Astrocyte of the cerebellum (primary cell): ENCODE measurements at regions not wholly inside any gene's neighbourhood (a gene's known extent, or its start where the extent isn't known, plus 50 kb on each side); places are given as distances from the start of the nearest gene placed in this dataset.

ENCODE experiments used
- DNase-seq: peaks from one replicate; pipeline ENCODE4 v3.0.0-alpha.2; 2011; ENCODE audit warnings: low read depth
- H3K4me3 ChIP-seq: 2 replicates; pipeline ENCODE4 v1.5.1; 2011; ENCODE audit warnings: mild to moderate bottlenecking, low read depth, low read length, moderate library complexity
- CTCF ChIP-seq: IDR thresholded peaks from 2 replicates; pipeline ENCODE4 v1.5.1; 2012; ENCODE audit warnings: low read length, low read depth, moderate library complexity, mild to moderate bottlenecking; ENCODE audit errors: missing control alignments
- in situ Hi-C: cut with HindIII; loops from 2 replicates; pipeline ENCODE4 v1.10.0; 2017; ENCODE audit warnings: low sequenced_read_pairs

GRCh38 chr3:177595530-177596188, 398.4 kb upstream of the TBL1XR1 start:
- TF ChIP-seq CTCF, result no peak
- in situ Hi-C loops, result no loop called here
- DNase-seq, result no peak
- H3K4me3 ChIP-seq, result no peak overlapping the region

GRCh38 chr3:177596248-177596815, 399.1 kb upstream of the TBL1XR1 start:
- no peak for DNase-seq
- no peak overlapping the region for H3K4me3 ChIP-seq
- TF ChIP-seq CTCF, result no peak
- in situ Hi-C loops, result no loop called here

- H3K4me3 ChIP-seq, result no peak overlapping the region
- no peak for TF ChIP-seq CTCF
- peak; percentile 35 for DNase-seq
- in situ Hi-C loops, result no loop called here
These were observed 399.6 kb upstream of the TBL1XR1 start for GRCh38 chr3:177596816-177597271.

GRCh38 chr3:177597311-177598096, 400.2 kb upstream of the TBL1XR1 start:
- DNase-seq, result peak; percentile 97
- in situ Hi-C loops, result no loop called here
- no peak overlapping the region for H3K4me3 ChIP-seq
- TF ChIP-seq CTCF, result no peak

- TF ChIP-seq CTCF, result no peak
- DNase-seq, result peak; percentile 39
- no peak overlapping the region for H3K4me3 ChIP-seq
- in situ Hi-C loops, result no loop called here
These were observed 401.0 kb upstream of the TBL1XR1 start for GRCh38 chr3:177598097-177598833.

- no peak for DNase-seq
- TF ChIP-seq CTCF, result no peak
- in situ Hi-C loops, result no loop called here
- no peak overlapping the region for H3K4me3 ChIP-seq
These were observed 402.0 kb upstream of the TBL1XR1 start for GRCh38 chr3:177599326-177599725.
